Panc1 (cell line): ENCODE measurements at regions not wholly inside any gene's neighbourhood (a gene's known extent, or its start where the extent isn't known, plus 50 kb on each side); places are given as distances from the start of the nearest gene placed in this dataset.

ENCODE experiments used
- CTCF ChIP-seq: fragments of 450-650 bp; IDR thresholded peaks from 2 replicates; pipeline ENCODE4 v1.5.1; 2017; ENCODE audit warnings: mild to moderate bottlenecking
- POLR2AphosphoS5 ChIP-seq: IDR thresholded peaks from 2 replicates; pipeline ENCODE4 v1.6.1; 2012; ENCODE audit warnings: mild to moderate bottlenecking, low read depth, low read length, moderate library complexity
- REST ChIP-seq, 2 experiments: IDR thresholded peaks; 2 replicates each; pipeline ENCODE4 v1.6.1; 2011 to 2012; ENCODE audit warnings: low read depth in 2 of 2, control low read depth in 1 of 2, low read length in 1 of 2, mild to moderate bottlenecking in 1 of 2, moderate library complexity in 1 of 2; ENCODE audit not compliant: insufficient read depth in 1 of 2
- SIN3A ChIP-seq: IDR thresholded peaks from 2 replicates; pipeline ENCODE4 v1.6.1; 2012; ENCODE audit warnings: low read depth, mild to moderate bottlenecking, low read length, moderate library complexity, borderline replicate concordance; ENCODE audit not compliant: insufficient read depth

GRCh38 chr11:123261345-123262106, 66.5 kb upstream of the CLMP start:
- peak; percentile 99 for TF ChIP-seq CTCF
- TF ChIP-seq REST (IDR thresholded peaks at IDR 0.05; ENCODE audit: insufficient read depth in 1 of 2, low read depth in 2 of 2, low read length in 1 of 2) = no peak
- TF ChIP-seq POLR2AphosphoS5 = no peak
- no peak for TF ChIP-seq SIN3A
